Endothelial cell of umbilical vein (primary cell): ENCODE measurements at regions not wholly inside any gene's neighbourhood (a gene's known extent, or its start where the extent isn't known, plus 50 kb on each side); places are given as distances from the start of the nearest gene placed in this dataset.

Experiments
- BruUV-seq: library from RNA; stranded (reverse); fragments of 400-500 nt; replicated peaks from 2 replicates; lab custom pipeline; 2021; lab: Mats Ljungman, UMichigan
- CTCF ChIA-PET: fragments of 300-600, 350-600 bp; sonication (Branson Sonifier 250); formaldehyde crosslinking; loops from one replicate; lab custom pipeline; 2021; ENCODE audit warnings: antibody characterized with exemption, inconsistent platforms; lab: Charles Lee
- POLR2A ChIA-PET: fragments of 300-600, 350-600 bp; sonication (Branson Sonifier 250); formaldehyde crosslinking; loops from one replicate; lab custom pipeline; 2021; ENCODE audit warnings: antibody characterized with exemption, inconsistent platforms; lab: Charles Lee
- DNase-seq: peaks from one replicate; pipeline ENCODE4 v3.0.0-alpha.2; 2011; ENCODE audit warnings: low read depth, low spot score
- FAIRE-seq: peaks from 2 replicates; lab custom pipeline; 2011; peaks lifted over from hg19 to GRCh38; lab: Jason Lieb, UNC
- H2AFZ ChIP-seq: 2 replicates; pipeline ENCODE4 v1.6.0; 2012; ENCODE audit warnings: low read depth, low read length, control low read depth, inconsistent platforms
- H3K27ac ChIP-seq: 2 replicates; pipeline ENCODE4 v1.5.1; 2011; ENCODE audit warnings: low read depth, mild to moderate bottlenecking, control low read depth, low read length, moderate library complexity; ENCODE audit not compliant: insufficient read depth
- H3K27me3 ChIP-seq, 2 experiments: 2 replicates each; pipeline versions ENCODE4 v1.6.0 to v1.6.1; 2011; ENCODE audit warnings: low read length in 2 of 2, mixed read lengths in 1 of 2; ENCODE audit not compliant: control insufficient read depth in 2 of 2, insufficient read depth in 2 of 2
- H3K36me3 ChIP-seq, 2 experiments: 2 replicates in 1 of 2; 3 replicates in 1 of 2; pipeline ENCODE4 v1.5.1; 2011; ENCODE audit warnings: low read length in 2 of 2, mild to moderate bottlenecking in 1 of 2, moderate library complexity in 1 of 2; ENCODE audit not compliant: control insufficient read depth in 2 of 2, insufficient read depth in 2 of 2; ENCODE audit errors: extremely low read depth in 1 of 2
- H3K4me1 ChIP-seq: 3 replicates; pipeline ENCODE4 v1.5.1; 2011; ENCODE audit warnings: mild to moderate bottlenecking, low read length; ENCODE audit not compliant: control insufficient read depth, insufficient read depth; ENCODE audit errors: extremely low read depth
- H3K4me2 ChIP-seq: 2 replicates; pipeline ENCODE4 v1.6.1; 2011; ENCODE audit warnings: low read length, control low read depth, mixed read lengths; ENCODE audit not compliant: insufficient read depth
- H3K4me3 ChIP-seq, 3 experiments: fragments of 200-600 bp in 1 of 3; sonication (generic), shearing (Covaris generic) in 1 of 3; replicated peaks in 1 of 3; 2 replicates each; pipeline ENCODE4 v1.5.1; 2011 to 2016; ENCODE audit warnings: control low read depth in 3 of 3, low read length in 3 of 3, mild to moderate bottlenecking in 2 of 3, inconsistent platforms in 1 of 3, low read depth in 1 of 3, moderate library complexity in 1 of 3; ENCODE audit not compliant: insufficient read depth in 1 of 3
- H3K79me2 ChIP-seq: 2 replicates; pipeline ENCODE4 v1.6.0; 2012; ENCODE audit warnings: low read length, inconsistent platforms; ENCODE audit not compliant: control insufficient read depth, insufficient read depth
- H3K9ac ChIP-seq: replicated peaks from 2 replicates; pipeline ENCODE3; 2011; ENCODE audit warnings: low read length, control low read depth; ENCODE audit not compliant: insufficient read depth; ENCODE audit errors: extremely low read depth
- H3K9me1 ChIP-seq: replicated peaks from 3 replicates; pipeline ENCODE4 v1.6.0; 2011; ENCODE audit warnings: mild to moderate bottlenecking, low read length; ENCODE audit not compliant: control insufficient read depth, insufficient read depth; ENCODE audit errors: extremely low read depth
- H3K9me3 ChIP-seq: replicated peaks from 2 replicates; pipeline ENCODE4 v1.5.1; 2012; ENCODE audit warnings: low read length, inconsistent platforms; ENCODE audit not compliant: control insufficient read depth, insufficient read depth
- H4K20me1 ChIP-seq: replicated peaks from 2 replicates; pipeline ENCODE3; 2011; ENCODE audit warnings: mild to moderate bottlenecking, low read length; ENCODE audit not compliant: control insufficient read depth, insufficient read depth; ENCODE audit errors: extremely low read depth
- EZH2 ChIP-seq: IDR thresholded peaks from 2 replicates; pipeline ENCODE4 v1.6.1; 2012; ENCODE audit warnings: borderline replicate concordance, low read depth, mild to moderate bottlenecking, moderate library complexity, low read length, inconsistent platforms; ENCODE audit not compliant: severe bottlenecking
- FOS ChIP-seq: IDR thresholded peaks from 2 replicates; pipeline ENCODE4 v1.6.1; 2011; ENCODE audit warnings: mild to moderate bottlenecking, low read length, moderate library complexity, borderline replicate concordance; ENCODE audit not compliant: insufficient read depth
- GATA2 ChIP-seq: IDR thresholded peaks from 2 replicates; pipeline ENCODE4 v1.7.0; 2011; ENCODE audit warnings: low read depth, mild to moderate bottlenecking, moderate library complexity, mixed read lengths, low read length; ENCODE audit not compliant: insufficient read length, insufficient read depth
- JUN ChIP-seq: IDR thresholded peaks from 2 replicates; pipeline ENCODE4 v1.6.1; 2011; ENCODE audit warnings: borderline replicate concordance, low read depth; ENCODE audit not compliant: insufficient read length, insufficient read depth
- MYC ChIP-seq: IDR thresholded peaks from one replicate; pipeline ENCODE4 v1.6.1; 2011; ENCODE audit warnings: mild to moderate bottlenecking, low read depth, low read length
- POLR2A ChIP-seq: IDR thresholded peaks from 2 replicates; pipeline ENCODE4 v1.6.1; 2012; ENCODE audit warnings: low read depth, mild to moderate bottlenecking, control low read depth, low read length
- POLR2AphosphoS5 ChIP-seq: IDR thresholded peaks from 2 replicates; pipeline ENCODE4 v1.6.1; 2012; ENCODE audit warnings: low read depth, mild to moderate bottlenecking, control low read depth, low read length, moderate library complexity; ENCODE audit not compliant: insufficient read depth
- dilution Hi-C: fragments of 300-500 bp; cut with MboI; formaldehyde crosslinking; loops from one replicate; pipeline ENCODE4 v1.15.0; 2019; ENCODE audit warnings: low sequenced_read_pairs; ENCODE audit not compliant: extremely low pct_ligation_motif_present
- intact Hi-C: fragments of 100-400 bp; cut with micrococcal nuclease; formaldehyde crosslinking; loops from one replicate; pipeline ENCODE4 v1.10.0; 2022
- TF ChIP-seq, protein P1 (sequence below), 2 donors: IDR thresholded peaks; 1 replicate in 1 of 2; 2 replicates in 1 of 2; pipeline ENCODE4 v1.5.1; 2011; ENCODE audit warnings: low read length in 2 of 2, mild to moderate bottlenecking in 2 of 2, moderate library complexity in 2 of 2, control low read depth in 1 of 2, inconsistent platforms in 1 of 2, low read depth in 1 of 2; ENCODE audit not compliant: insufficient read depth in 1 of 2; ENCODE audit errors: extremely low read depth in 1 of 2
- TF ChIP-seq, protein P2 (sequence below): IDR thresholded peaks from 2 replicates; pipeline ENCODE4 v1.6.1; 2011; ENCODE audit not compliant: insufficient read depth, insufficient read length

DNA sequence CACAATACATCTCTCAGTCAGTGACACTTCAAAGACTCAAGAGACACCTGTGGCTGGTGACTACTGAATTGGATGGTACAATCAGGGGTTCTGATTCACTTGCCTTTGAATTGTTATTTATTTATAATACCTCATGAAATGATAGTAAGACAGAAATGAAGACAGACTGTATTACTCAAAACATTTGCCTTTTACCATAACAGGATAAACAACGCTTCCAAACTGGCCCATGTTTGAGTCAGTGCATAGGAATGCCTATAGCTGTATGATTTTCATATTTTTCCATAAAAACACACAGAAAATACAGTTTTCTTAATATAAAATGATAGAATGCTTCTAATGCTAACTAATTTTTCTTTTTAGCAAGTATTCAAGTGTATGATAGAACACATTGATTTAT, 59.5 kb upstream of the FGF14 start:
- Histone ChIP-seq H3K27ac (no peak overlapping the region), H3K9me3 (no peaks in the 10 kb centered on the region), H3K27me3 (no peaks in the 10 kb centered on the region), H3K9ac (no peak overlapping the region), H3K9me1 (no peaks in the 10 kb centered on the region), H3K4me1 (no peaks in the 10 kb centered on the region), H3K36me3 (no peaks in the 10 kb centered on the region), H3K4me3 (no peak overlapping the region), H2AFZ (no peak overlapping the region), H4K20me1 (no peaks in the 10 kb centered on the region), H3K4me2 (no peak overlapping the region), H3K79me2 (no peaks in the 10 kb centered on the region)
- dilution Hi-C loops = no loop called here
- DNase-seq (no peak), FAIRE-seq (no peak)
- CTCF ChIA-PET = no interaction called here
- no TSS peak for BruUV-seq
- no peak for TF ChIP-seq FOS
- TF ChIP-seq JUN = no peak
- TF ChIP-seq, protein P1, sequence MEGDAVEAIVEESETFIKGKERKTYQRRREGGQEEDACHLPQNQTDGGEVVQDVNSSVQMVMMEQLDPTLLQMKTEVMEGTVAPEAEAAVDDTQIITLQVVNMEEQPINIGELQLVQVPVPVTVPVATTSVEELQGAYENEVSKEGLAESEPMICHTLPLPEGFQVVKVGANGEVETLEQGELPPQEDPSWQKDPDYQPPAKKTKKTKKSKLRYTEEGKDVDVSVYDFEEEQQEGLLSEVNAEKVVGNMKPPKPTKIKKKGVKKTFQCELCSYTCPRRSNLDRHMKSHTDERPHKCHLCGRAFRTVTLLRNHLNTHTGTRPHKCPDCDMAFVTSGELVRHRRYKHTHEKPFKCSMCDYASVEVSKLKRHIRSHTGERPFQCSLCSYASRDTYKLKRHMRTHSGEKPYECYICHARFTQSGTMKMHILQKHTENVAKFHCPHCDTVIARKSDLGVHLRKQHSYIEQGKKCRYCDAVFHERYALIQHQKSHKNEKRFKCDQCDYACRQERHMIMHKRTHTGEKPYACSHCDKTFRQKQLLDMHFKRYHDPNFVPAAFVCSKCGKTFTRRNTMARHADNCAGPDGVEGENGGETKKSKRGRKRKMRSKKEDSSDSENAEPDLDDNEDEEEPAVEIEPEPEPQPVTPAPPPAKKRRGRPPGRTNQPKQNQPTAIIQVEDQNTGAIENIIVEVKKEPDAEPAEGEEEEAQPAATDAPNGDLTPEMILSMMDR (IDR thresholded peaks at IDR 0.05; ENCODE audit: extremely low read depth in 1 of 2, insufficient read depth in 1 of 2, low read depth in 1 of 2, low read length in 2 of 2) = no peak
- no peak for TF ChIP-seq POLR2A
- TF ChIP-seq, protein P2, sequence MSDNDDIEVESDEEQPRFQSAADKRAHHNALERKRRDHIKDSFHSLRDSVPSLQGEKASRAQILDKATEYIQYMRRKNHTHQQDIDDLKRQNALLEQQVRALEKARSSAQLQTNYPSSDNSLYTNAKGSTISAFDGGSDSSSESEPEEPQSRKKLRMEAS = no peak
- no peak for TF ChIP-seq EZH2
- TF ChIP-seq POLR2AphosphoS5 = no peak
- TF ChIP-seq MYC = no peak
- TF ChIP-seq GATA2 = no peak
- POLR2A ChIA-PET = no interaction called here
- intact Hi-C loops = no loop called here
